ENCODE measurements at regions not wholly inside any gene's neighbourhood (a gene's known extent, or its start where the extent isn't known, plus 50 kb on each side); places are given as distances from the start of the nearest gene placed in this dataset.
"Not testable (repeated sequence)": the region's sequence is repeated elsewhere in the genome, so short reads cannot be mapped to it uniquely, and the experiment has no call there.

DNA sequence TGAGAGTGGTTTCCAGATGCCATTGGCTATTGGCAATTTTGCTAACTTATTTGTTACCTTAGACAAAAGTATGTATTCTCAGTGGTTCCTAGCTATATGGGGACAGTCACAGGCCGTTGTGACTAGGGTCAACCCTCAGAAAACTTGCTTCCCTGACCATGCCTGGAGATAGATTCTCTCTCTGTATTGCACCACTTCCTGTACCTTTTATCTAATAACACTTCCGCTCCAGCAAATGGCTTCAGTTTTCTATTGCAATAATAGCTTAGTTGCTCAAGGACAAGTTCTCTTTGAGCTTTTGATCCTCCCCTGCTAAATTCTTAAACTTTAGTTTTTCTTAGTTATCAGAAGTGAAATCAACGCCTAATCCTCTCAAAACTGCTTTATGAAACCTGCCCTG lies 338.0 kb downstream of the RMST start:
- DNase-seq (ENCODE audit: low read depth) = no peak

DNA sequence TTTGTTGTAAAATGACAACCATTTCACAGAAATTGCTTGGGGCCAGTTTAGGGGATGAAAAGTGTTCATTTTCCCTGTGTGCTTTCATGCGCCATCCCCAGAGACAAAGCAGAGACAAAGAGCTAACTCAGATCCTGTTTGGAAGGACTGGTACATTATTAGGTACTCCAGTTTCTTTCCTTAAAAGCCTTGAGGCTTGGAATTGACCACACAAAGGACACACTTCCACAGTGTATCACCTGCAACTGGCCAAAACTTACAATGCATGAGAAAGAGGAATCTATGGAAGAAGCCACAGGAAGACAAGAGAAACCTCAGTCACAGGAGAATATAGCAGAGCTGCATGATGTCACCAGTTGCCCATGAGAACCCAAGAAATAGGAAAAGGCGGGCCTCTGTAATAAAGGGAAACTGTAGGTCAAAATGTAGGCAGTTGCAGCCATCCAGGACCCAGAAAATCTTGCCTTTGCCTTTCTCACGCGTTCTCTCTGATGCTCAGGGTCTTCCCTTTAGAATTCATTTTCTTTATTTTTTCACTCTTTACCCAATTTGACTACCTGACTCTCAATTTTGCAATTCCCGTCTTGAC lies 339.0 kb downstream of the RMST start:
- no peak for DNase-seq (ENCODE audit: low read depth)

DNA sequence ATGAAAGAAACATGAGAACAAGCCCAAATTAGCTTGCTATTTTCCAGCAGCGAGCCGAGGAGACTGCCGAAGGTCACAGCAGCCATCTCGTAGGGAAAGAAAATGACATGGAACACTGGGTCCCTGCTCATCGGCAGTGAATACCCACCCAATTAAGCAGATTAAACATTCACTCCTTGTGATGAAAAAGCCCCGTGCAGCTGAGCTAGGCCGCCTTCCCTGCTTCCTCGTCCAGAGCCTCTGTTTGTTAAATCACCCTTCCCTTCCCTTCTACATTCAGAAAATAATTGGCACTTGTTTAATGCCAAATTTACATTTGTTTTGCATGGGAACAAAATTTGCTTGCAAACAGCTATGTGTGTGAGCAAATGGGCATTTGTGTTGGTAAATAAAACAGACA lies 342.5 kb downstream of the RMST start:
- DNase-seq (ENCODE audit: low read depth) = no peak

DNA sequence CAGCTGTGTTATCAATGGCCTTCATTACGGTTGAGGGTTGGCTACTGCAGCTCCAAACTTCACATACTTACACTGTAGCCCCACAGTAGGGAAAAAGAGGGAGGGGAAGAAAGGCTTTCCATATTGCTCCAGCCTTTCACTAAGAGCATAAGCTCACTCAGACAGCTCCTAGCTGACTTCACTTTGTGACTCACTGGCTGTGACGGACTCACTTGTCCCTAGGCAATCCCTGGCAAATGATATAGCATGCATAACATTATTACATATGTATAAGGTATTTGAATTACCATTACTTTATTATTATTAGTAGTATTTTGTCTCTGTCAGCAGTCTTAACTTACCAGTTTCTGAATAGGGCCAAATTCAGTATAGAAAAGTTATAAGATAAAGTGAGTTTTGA lies 350.7 kb downstream of the RMST start:
- DNase-seq (ENCODE audit: low read depth) = no peak

DNA sequence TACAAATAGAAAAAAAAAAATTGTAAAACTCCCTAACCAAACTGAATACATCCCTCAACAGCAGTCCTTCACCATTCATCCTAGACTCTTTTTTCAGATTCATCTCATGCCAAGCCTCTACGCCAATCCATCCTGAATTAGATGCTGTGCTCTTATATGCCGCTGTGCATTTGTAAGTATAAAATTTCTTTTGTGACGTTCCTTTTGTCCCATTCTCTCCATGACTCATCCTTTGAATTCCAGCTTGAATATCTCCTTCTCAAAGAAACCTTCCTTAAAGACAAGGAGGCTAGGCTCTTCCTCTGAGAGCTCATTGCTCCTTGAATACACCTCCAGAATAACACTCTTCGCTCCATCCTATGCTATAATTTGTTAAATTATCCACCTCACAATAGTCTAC lies 359.2 kb downstream of the RMST start:
- no peak for DNase-seq (ENCODE audit: low read depth)

DNA sequence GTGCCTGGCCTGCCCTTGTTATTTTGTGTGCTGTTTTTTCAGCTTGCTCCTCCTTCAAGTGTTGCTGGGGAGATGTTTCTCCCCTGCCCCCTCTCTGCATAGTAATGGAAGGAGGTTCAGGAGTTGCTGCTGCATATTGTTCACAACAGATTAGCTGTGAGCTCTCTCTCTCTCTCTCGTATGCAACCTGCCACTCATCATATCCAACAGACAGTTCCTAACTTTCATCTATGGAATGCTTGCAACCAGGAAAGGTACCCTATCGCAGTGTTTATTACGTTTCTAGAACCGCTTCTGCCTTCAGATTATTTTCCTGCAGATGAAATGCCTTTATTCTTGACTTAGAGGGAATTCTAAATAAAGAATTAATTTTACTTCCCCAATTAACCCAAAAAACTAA lies 372.9 kb downstream of the RMST start:
- no peak for DNase-seq (ENCODE audit: low read depth)

DNA sequence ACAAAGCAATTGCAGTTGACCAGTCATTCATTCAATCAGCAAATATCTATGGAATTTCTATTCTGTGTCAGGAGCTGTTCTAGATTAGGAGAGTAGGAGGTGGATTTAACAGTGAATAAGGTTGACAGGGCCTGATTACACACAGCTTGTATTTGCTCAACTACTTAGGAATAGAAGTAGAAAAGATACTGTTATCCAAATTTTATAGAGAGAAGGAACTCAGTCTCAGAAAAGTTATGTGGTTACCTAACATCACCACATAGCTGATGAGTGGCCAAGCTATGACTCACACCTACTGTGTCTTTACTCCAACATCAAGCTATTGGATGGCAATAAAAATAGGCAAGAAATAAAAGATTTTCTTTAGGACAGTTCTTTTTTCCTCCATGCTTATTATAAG lies 374.8 kb downstream of the RMST start:
- no peak for DNase-seq (ENCODE audit: low read depth)

DNA sequence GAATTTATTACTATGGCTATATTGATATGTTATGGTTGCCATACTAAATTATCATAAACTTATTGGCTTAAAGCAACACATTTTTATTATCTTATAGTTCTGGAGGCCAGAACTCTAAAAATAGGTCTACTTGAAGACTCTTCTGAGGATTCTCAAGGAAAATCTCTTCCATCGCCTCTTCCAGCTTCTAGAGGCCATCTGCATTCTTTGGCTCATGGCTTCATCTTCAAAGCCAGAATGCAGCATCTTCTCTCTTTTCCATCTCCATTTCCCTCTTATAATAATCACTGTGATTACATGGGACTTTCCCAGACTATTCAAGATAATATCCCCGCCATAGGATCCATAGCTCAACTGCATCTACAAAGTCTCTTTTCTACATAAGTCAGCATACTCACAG lies 385.4 kb downstream of the RMST start:
- DNase-seq (ENCODE audit: low read depth) = no peak

DNA sequence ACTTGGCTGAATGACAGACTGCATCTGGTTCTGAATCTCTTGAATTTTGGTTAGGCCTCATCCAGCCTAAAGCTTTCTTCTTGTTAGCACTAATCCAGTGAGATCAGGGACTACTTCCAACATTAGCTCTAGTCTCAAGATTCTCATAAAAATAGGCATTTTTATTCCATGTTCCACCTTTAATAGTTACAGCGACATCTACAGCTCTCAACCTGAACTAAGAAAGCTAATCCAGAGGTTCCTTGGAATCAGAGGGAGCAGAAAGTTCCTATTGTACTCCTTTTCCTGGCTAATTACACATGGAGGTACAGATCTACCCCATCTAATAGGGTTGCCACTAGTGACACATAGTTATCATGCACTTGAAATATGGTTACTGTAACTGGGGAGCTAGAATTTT lies 391.9 kb downstream of the RMST start:
- no peak for DNase-seq (ENCODE audit: low read depth)

DNA sequence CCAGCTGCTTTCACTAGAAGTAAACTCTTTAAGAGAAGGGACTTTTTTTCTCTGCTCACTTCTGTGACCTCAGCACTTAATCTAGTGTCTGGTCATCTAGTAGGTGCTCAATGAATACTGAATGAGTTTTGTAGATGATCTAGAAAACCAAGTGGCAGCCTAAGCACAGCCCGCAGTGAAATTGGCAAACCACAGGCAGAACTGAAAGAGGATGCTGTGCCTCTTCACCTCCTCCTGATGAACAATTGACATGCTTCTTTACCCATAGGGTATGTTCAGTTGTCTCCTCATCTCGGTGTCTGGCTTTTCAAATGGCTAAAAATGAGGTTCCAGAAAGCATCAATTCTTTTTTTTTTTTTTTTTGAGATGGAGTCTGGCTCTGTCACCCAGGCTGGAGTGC lies 399.5 kb downstream of the RMST start:
- no peak for DNase-seq (ENCODE audit: low read depth)

DNA sequence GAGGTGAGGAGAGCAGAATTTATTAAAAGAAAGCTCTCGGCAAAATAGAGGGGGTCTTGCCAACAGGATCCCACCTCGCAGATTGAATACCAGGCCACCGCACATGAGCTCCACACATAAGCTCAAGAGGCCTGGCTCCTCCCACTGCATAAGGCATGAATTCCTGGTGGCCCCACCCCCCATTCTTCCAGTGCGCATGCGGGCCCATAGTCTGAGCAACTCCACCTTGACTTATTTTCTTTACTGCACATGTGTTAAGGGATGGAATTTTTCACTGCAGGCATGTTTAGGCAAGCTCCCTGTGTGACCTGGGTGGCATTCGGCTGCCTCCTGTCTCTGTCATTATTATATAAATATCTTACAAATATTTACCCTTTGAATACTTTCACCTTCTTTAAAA lies 412.5 kb downstream of the RMST start:
- DNase-seq (ENCODE audit: low read depth) = no peak

DNA sequence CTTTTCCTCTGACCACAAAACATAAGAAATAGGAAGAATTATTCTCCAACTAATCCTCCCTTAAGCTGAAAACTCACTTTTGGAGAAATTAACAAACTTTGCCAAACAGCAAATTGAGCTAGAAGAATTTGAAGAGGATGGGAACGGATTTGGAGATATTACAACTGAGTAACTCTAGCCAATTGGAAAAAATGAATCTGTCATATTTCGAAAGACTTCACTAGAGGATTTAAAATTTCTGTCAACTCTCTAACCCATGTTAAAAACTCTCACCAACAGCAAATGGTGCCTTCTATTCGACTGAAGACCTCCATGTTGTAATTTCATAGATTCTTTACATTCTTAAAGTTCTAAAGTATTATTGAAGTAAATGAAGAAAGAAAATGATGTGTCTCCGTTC lies 414.2 kb downstream of the RMST start:
- DNase-seq (ENCODE audit: low read depth) = no peak

DNA sequence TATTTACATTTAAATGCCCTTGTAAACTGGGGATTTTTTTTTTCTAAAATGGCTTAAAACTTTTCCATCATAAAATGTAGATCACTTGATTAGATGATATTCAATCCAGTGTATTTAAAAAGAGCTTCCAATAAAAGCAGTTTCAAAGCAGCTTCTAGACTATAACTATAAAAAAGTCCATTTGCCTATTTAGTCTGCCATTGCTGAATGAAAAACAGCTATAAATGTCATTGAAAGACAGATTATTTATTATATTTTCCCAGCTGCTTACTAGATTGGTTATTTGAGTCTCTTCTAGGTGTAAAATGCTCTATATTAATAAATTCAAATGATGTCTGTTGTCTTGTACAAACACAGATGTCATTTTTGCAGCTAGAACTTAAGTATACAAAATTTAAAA lies 414.8 kb downstream of the RMST start:
- no peak for DNase-seq (ENCODE audit: low read depth)

DNA sequence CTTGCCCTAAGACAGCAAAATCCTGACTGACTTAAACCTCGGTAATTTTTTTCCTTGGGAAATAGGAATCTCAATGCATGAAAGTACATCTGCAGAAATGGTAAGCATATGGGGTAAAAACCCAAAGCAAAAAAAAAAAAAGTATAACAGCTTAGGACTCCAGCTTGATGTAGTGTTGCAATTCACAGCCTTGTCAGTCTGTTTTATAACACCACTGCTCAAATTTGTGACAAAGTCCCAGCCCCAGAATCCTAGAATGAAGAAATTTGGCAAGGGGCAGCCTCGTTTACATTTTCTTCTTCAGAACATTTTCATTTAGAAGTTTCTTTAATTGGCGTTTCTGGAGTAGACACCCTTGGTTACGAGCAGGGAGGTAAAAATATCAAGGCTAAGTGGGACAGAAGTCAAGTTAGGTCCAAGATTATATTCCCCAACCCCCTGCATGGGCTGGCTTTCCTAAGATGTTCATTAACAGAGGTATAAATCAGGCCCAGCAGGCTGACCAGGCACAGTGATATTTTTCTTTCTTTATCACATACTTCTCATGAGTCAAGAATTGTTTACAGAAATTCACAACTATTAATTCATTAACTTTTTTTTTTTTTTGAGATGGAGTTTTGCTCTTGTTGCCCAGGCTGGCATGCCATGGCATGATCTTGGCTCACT lies 424.0 kb downstream of the RMST start:
- no peak for DNase-seq (ENCODE audit: low read depth)

DNA sequence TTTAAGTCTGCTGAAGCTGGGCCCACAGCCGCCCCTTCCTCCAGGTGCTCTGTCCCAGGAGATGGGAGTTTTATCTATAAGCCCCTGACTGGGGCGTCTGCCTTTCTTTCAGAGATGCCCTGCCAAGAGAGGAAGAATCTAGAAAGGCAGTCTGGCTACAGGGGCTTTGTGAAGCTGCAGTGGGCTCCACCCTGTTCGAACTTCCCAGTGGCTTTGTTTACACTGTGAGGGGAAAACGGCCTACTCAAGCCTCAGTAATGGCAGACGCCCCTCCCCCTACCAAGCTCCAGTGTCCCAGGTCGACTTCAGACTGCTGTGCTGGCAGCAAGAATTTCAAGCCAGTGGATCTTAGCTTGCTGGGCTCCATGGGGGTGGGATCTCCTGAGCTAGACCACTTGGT lies 435.3 kb downstream of the RMST start:
- DNase-seq (ENCODE audit: low read depth) = not testable (repeated sequence)

DNA sequence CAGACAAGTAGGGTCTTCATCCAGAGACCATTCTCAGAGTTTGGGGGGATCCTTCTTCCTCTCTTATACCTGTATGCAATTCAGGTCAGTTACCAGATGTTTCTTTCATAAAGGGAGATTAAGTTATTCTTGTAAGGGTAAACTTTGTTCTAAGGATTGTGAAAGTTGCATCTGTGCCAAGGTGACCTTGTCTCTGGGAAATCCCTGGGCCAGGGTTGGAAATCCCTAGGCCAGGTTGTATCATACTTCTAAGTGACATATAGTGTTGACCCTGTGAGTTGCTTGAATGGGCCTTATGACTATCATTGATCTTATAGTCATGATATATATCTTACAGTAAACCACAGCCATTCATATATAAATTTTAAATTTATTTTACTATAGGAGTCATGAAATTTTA lies 436.9 kb downstream of the RMST start:
- no peak for DNase-seq (ENCODE audit: low read depth)

DNA sequence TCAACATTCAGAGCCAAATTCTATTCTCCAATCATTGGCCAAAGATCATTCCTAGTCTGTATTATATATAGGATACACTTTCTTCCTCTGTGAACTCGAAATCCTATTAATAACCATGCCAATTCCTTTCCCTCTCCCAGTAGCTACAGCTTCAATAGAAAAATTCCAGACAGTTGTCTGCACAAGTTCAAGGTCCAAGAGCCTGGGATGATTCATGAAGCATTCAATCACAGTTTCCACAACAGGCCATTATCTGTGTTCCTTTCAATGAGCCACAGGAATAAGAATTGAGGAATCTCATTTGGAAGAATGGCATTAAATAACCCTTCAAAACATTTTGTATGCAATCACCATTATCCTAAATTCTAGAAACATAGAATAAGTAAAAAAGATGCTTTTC lies 437.4 kb downstream of the RMST start:
- DNase-seq (ENCODE audit: low read depth) = no peak

DNA sequence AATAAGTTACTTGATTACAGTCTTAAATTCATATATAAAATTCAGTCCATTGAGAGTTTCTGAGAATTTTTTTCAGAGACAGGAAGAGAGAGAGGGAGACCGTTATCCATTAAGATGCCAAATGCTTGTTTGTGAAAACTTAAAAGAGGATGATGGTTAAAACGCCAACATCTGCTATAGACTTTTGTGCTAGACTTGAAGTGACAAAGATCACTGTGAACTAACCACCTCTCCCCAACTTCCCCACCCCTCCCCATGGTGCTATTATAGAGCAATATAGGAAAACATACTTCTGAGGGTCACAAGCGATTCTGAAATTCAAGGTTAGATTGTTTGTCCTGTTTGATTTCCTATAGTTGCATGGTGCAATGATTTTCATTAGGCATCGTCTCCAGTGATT lies 440.8 kb downstream of the RMST start:
- no peak for DNase-seq (ENCODE audit: low read depth)

DNA sequence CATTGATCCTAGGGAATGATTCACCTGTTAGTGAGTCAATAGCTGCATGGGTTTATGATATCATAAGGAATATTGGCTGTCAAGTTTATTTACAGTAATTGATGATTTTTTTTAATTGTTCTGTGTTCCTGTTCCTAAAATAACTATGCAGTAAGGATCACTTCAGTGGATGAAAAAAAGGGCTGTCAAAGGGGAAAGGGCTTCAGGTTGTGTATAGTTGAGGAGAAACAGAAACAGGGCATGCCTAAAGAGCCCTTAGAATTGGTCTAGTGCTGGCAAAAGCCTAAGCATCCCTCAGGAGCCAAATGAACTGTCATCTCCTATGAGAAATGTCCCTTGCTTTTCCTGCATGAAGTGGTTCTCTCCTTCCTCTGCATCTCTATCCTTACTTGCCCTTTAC lies 444.9 kb downstream of the RMST start:
- no peak for DNase-seq (ENCODE audit: low read depth)

DNA sequence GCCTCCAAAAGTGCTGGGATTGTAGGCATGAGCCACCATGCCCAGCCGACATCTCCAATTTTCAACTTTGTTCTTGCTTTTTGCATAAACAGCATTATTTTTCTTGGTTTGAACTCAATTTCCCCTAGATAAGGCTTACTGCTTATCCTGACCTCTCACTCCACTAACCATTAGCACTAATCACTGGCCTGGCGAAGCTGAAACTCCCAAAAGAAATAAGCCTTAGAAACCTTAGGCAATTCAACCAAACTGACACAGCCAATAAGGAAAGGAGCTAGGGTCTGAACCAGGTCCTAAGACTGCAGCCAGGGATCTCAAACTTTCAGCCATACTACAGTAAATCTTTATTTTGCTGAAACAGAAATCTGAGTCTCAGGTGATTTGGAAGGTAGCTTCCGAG lies 448.0 kb downstream of the RMST start:
- no peak for DNase-seq (ENCODE audit: low read depth)

DNA sequence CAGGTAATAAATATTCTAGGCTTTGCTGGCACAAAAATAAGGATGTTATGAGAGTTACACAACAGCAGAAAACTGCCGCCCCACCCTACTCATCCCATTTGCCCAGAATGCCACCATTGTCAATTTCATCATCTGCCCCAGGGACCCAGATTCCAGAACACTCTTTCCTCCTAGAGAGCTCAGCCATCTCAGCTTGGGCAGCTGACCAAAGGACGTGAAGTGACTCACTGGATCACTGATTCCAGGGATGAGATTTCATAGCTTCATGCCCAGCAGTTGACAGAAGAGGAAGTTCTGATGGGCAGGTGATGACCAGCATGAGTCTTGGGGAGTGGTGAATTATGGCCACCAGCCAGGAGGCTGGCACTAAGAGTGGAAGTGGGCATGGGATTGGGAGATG lies 450.3 kb downstream of the RMST start:
- DNase-seq (ENCODE audit: low read depth) = no peak

DNA sequence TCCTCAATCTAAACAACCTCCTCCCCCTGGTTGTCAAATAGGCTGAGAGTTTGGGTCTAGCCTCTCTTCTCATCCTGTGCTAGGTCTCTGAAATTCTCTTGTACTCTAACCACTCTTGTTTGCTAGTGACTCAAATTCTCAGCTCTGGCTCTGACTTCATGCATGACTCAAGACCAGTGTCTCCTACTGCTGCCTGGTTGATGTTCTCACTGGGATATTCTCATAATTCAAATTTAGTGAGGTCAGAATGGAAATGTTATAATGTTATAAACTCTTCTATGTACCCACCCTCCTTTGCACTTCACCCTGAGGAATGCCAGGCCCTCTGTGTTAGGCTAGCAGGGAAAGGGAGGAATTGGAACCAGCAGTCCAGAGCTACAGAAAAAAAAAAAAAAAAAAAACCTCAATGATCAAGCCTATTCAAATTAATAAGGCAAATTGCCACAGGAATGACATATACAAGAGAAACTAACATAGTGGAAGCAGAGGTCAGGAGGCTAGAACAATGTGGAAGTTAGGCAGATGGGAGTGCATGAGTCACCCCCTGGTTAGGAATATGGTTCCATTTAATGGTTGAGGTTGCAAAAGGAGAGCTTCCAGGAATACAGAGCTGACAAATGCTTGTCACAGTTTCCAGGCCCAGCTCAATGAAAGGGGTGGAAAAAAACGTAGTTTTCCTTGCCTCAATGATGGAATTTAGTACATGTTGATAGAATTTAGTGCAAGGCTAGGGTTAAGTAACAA lies 459.5 kb downstream of the RMST start:
- DNase-seq (ENCODE audit: low read depth) = no peak

DNA sequence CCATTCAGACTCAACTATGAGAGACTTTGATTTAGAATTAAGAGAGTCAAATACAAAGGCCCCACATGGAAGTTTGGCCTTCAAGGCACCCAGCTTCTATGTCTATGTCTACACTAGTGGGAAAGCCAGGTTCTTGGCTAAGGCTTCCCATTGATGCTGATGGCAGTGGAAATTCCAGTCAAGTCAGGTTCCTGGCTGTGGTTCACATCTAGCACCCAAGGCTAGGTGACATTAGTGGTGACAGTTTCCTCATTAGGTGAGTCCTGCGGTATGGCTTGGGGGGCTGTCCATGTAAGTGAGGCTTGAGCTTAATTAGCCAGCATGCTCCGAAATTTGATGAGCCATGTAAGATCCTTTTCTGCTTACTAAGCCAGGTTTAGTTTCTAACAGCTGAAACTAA lies 460.9 kb downstream of the RMST start:
- DNase-seq (ENCODE audit: low read depth) = no peak

DNA sequence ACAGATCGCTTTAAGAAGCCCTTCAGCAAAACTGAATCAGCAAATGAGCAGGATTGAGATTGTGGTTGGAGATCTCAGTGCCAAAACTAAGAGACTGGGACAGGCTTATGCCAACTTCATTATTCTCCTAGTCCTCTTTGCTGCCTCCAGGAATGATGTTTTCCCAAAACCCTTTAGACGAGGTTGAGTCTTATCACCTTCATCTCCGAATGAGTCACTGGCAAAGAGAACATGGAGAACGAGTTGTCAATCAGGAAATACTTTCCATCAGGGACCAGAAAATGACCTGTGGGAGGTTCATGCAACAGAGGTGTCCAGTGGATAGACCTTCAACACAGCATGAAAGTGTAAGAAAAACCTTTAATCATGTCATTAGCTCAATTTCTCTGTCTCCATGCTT lies 461.5 kb downstream of the RMST start:
- no peak for DNase-seq (ENCODE audit: low read depth)
